Fibroblast of lung (primary cell): ENCODE measurements at regions not wholly inside any gene's neighbourhood (a gene's known extent, or its start where the extent isn't known, plus 50 kb on each side); places are given as distances from the start of the nearest gene placed in this dataset.

Experiments used
- EZH2 ChIP-seq: IDR thresholded peaks from 2 replicates; pipeline ENCODE4 v1.5.1; 2012; ENCODE audit warnings: low read length, control low read depth, mild to moderate bottlenecking; ENCODE audit errors: missing control alignments
- TF ChIP-seq, protein P1 (sequence below), 2 donors: IDR thresholded peaks in 1 of 2; conservative IDR thresholded peaks in 1 of 2; 1 replicate in 1 of 2; 2 replicates in 1 of 2; pipeline ENCODE4 v1.5.1; 2011 to 2012; ENCODE audit warnings: low read length in 2 of 2, control low read depth in 1 of 2, inconsistent platforms in 1 of 2, low read depth in 1 of 2, mild to moderate bottlenecking in 1 of 2

DNA sequence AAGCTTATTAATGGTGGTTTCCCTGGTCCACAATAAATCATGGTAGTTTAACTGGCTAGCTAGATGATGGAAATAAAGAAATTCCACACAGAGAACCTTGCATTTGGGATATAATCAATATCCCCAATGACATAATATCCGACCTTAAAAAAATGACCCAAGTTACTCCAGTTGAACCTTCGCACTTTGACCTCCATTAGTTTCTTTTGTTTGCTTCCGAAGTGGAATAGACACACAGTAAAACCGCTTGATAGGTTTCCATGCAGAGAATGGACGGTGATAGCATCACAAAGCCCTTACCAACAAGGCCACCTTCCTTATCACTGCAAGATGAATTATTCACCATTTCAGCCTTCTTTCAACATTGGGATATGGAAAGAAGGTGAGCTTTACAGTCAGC, 1966.1 kb upstream of the CELF4 start:
- no peak for TF ChIP-seq EZH2
- TF ChIP-seq, protein P1, sequence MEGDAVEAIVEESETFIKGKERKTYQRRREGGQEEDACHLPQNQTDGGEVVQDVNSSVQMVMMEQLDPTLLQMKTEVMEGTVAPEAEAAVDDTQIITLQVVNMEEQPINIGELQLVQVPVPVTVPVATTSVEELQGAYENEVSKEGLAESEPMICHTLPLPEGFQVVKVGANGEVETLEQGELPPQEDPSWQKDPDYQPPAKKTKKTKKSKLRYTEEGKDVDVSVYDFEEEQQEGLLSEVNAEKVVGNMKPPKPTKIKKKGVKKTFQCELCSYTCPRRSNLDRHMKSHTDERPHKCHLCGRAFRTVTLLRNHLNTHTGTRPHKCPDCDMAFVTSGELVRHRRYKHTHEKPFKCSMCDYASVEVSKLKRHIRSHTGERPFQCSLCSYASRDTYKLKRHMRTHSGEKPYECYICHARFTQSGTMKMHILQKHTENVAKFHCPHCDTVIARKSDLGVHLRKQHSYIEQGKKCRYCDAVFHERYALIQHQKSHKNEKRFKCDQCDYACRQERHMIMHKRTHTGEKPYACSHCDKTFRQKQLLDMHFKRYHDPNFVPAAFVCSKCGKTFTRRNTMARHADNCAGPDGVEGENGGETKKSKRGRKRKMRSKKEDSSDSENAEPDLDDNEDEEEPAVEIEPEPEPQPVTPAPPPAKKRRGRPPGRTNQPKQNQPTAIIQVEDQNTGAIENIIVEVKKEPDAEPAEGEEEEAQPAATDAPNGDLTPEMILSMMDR (conservative IDR thresholded peaks at IDR 0.05 in 1 of 2, IDR thresholded peaks at IDR 0.05 in 1 of 2; ENCODE audit: low read depth in 1 of 2, low read length in 2 of 2): no peak
